Heart right ventricle (tissue), 16 donors: ENCODE measurements at regions not wholly inside any gene's neighbourhood (a gene's known extent, or its start where the extent isn't known, plus 50 kb on each side); places are given as distances from the start of the nearest gene placed in this dataset.

Experiments used
- ATAC-seq, 8 donors: fragments of 200-7000 bp; cut with Tn5 transposase; one replicate each; pipeline ENCODE4 v1.9.1; 2020; ENCODE audit warnings: mild to moderate bottlenecking in 8 of 8, moderate library complexity in 8 of 8, moderate number of reproducible peaks in 1 of 8
- DNase-seq, 2 donors: peaks; one replicate each; pipeline ENCODE4 v3.0.0-alpha.2; 2020
- H3K27ac ChIP-seq, 10 donors: fragments of 200-600 bp; sonication (generic) in 2 of 10; one replicate each; pipeline versions ENCODE4 v1.5.0 to v1.8.0; 2020 to 2022; ENCODE audit warnings: mild to moderate bottlenecking in 3 of 10
- H3K27me3 ChIP-seq, 7 donors: fragments of 200-600 bp; one replicate each; pipeline ENCODE4 v1.8.0; 2021 to 2022; ENCODE audit warnings: mild to moderate bottlenecking in 2 of 7
- H3K36me3 ChIP-seq, 9 donors: fragments of 200-600 bp; sonication (generic) in 1 of 9; one replicate each; pipeline versions ENCODE4 v1.5.0 to v1.8.0; 2020 to 2022; ENCODE audit warnings: mild to moderate bottlenecking in 2 of 9
- H3K4me1 ChIP-seq, 9 donors: fragments of 200-600 bp; sonication (generic) in 1 of 9; one replicate each; pipeline versions ENCODE4 v1.5.0 to v1.8.0; 2020 to 2022; ENCODE audit warnings: mild to moderate bottlenecking in 4 of 9
- H3K4me3 ChIP-seq, 10 donors: fragments of 200-600 bp; sonication (generic) in 2 of 10; one replicate each; pipeline versions ENCODE4 v1.5.0 to v1.8.0; 2020 to 2022; ENCODE audit warnings: mild to moderate bottlenecking in 7 of 10, moderate library complexity in 2 of 10
- H3K9me3 ChIP-seq, 11 donors: fragments of 200-600 bp in 10 of 11; sonication (generic) in 2 of 11; one replicate each; pipeline versions ENCODE4 v1.5.0 to v1.8.0; 2013 to 2022; ENCODE audit warnings: mild to moderate bottlenecking in 2 of 11, control low read depth in 1 of 11, moderate library complexity in 1 of 11
- CTCF ChIP-seq, 9 donors: fragments of 200-600 bp; sonication (generic) in 2 of 9; IDR thresholded peaks; one replicate each; pipeline versions ENCODE4 v1.5.0 to v1.8.0; 2021 to 2022; ENCODE audit warnings: antibody characterized with exemption in 9 of 9, mild to moderate bottlenecking in 5 of 9, moderate library complexity in 1 of 9
- WGBS, 2 donors: extraction: QIAGEN DNeasy Blood & Tissue Kit; methylation state at CpG; one replicate each; pipeline ENCODE4 v1.1.7; 2013; ENCODE audit warnings: inconsistent platforms in 1 of 2; 5-methylcytosine and 5-hydroxymethylcytosine counted together
- intact Hi-C, 10 donors: fragments of 100-400 bp; cut with DNase I; formaldehyde crosslinking; loops; one replicate each; pipeline versions ENCODE4 v1.11.1 to v1.14.2; 2022
- donor health status: Arrhythmogenic right ventricular cardiomyopathy.
- donor health status: ischemic (EF 13 %, LVEDD 7.1; RV severe dilation, severe dysfunction).
- donor health status: healthy with polysubstance abuse.
- donor health status: DM: no; HTN: yes; CAD: no.
- donor health status: DM: no; HTN: no; CAD: no.
- donor health status: ischemic (EF 25% LVEDD 6.9; RV normal size, moderate dysfunction).
- donor health status: ischemic (EF 25% LVEDD 5.7; RV mildly dilated, moderate dysfunction).
- donor health status: healthy.
- donor health status: DM: yes; HTN: yes; CAD: no.
- donor health status: Ischemic cardiomyopathy.
- donor health status: ischemic (EF 35%, LVEDD 5.7; RV mildly dilated, moderate dysfunction).
- donor health status: nonischemic (EF 11% LVEDD 7.7; RV severe dilation, severe dysfunction).
- donor health status: DM: yes; HTN: yes; CAD: no.
- donor health status: PGD.
- donor health status: ischemic (EF 29% LVEDD 5.4; RV normal size, mild dysfunction).
- donor health status: nonischemic (EF 23%, LVEDD 6.1; RV moderate dilation, normal function).

- ATAC-seq (no peak), DNase-seq (no peak)
- no peak overlapping the region for H3K27ac ChIP-seq
- intact Hi-C loops = no loop called here
- TF ChIP-seq CTCF (IDR thresholded peaks at IDR 0.05) = no peak
- peaks cover 0 to 8% (median 0%) of the 10 kb centered on the region in 9 donors for H3K4me1 ChIP-seq
- 90 to 94% methylated on average over 10 of the region's 10 CpGs for WGBS, 2 donors
- H3K9me3 ChIP-seq = peaks cover 0 to 20% (median 0%) of the 10 kb centered on the region in 11 donors
- H3K27me3 ChIP-seq = no peaks in the 10 kb centered on the region
- H3K4me3 ChIP-seq = no peak overlapping the region
- no peaks in the 10 kb centered on the region for H3K36me3 ChIP-seq
These were observed 307.6 kb downstream of the SKIDA1 start for GRCh38 chr10:21217748-21218367.

- H3K4me3 ChIP-seq = no peak overlapping the region
- DNase-seq (no peak), ATAC-seq (peak in 3 of 8 donors; percentile 22 to 58 (median 31))
- intact Hi-C loops = no loop called here
- peaks cover 0 to 8% (median 0%) of the 10 kb centered on the region in 9 donors for H3K4me1 ChIP-seq
- WGBS, 2 donors = 43 to 49% methylated on average over 3 of the region's 3 CpGs
- H3K27ac ChIP-seq = no peak overlapping the region
- H3K36me3 ChIP-seq = no peaks in the 10 kb centered on the region
- H3K9me3 ChIP-seq = peaks cover 0 to 18% (median 0%) of the 10 kb centered on the region in 11 donors
- no peak for TF ChIP-seq CTCF (IDR thresholded peaks at IDR 0.05)
- no peaks in the 10 kb centered on the region for H3K27me3 ChIP-seq
These were observed 308.4 kb downstream of the SKIDA1 start for GRCh38 chr10:21217107-21217506.

- Histone ChIP-seq H3K4me3 (no peak overlapping the region), H3K9me3 (peaks cover 0 to 10% (median 0%) of the 10 kb centered on the region in 11 donors), H3K4me1 (peaks cover 0 to 8% (median 0%) of the 10 kb centered on the region in 9 donors), H3K36me3 (no peaks in the 10 kb centered on the region), H3K27me3 (no peaks in the 10 kb centered on the region), H3K27ac (no peak overlapping the region)
- WGBS, 2 donors = 98 to 99% methylated on average over 3 of the region's 3 CpGs
- intact Hi-C loops = no loop called here
- TF ChIP-seq CTCF (IDR thresholded peaks at IDR 0.05) = no peak
- ATAC-seq = no peak
- DNase-seq = no peak
These were observed 311.2 kb downstream of the SKIDA1 start for GRCh38 chr10:21214329-21214728.

- H3K27ac ChIP-seq = no peak overlapping the region
- no peaks in the 10 kb centered on the region for H3K36me3 ChIP-seq
- no peaks in the 10 kb centered on the region for H3K27me3 ChIP-seq
- intact Hi-C loops = no loop called here
- no peak for ATAC-seq
- DNase-seq = no peak
- 89% methylated on average over 6 of the region's 6 CpGs for WGBS, 2 donors
- H3K4me1 ChIP-seq = peaks cover 0 to 8% (median 0%) of the 10 kb centered on the region in 9 donors
- H3K9me3 ChIP-seq = peaks cover 0 to 3% (median 0%) of the 10 kb centered on the region in 11 donors
- no peak overlapping the region for H3K4me3 ChIP-seq
- no peak for TF ChIP-seq CTCF (IDR thresholded peaks at IDR 0.05)
These were observed 312.1 kb downstream of the SKIDA1 start for GRCh38 chr10:21213381-21213780.
